ENCODE measurements at regions not wholly inside any gene's neighbourhood (a gene's known extent, or its start where the extent isn't known, plus 50 kb on each side); places are given as distances from the start of the nearest gene placed in this dataset.
"Not testable (repeated sequence)": the region's sequence is repeated elsewhere in the genome, so short reads cannot be mapped to it uniquely, and the experiment has no call there.

DNA sequence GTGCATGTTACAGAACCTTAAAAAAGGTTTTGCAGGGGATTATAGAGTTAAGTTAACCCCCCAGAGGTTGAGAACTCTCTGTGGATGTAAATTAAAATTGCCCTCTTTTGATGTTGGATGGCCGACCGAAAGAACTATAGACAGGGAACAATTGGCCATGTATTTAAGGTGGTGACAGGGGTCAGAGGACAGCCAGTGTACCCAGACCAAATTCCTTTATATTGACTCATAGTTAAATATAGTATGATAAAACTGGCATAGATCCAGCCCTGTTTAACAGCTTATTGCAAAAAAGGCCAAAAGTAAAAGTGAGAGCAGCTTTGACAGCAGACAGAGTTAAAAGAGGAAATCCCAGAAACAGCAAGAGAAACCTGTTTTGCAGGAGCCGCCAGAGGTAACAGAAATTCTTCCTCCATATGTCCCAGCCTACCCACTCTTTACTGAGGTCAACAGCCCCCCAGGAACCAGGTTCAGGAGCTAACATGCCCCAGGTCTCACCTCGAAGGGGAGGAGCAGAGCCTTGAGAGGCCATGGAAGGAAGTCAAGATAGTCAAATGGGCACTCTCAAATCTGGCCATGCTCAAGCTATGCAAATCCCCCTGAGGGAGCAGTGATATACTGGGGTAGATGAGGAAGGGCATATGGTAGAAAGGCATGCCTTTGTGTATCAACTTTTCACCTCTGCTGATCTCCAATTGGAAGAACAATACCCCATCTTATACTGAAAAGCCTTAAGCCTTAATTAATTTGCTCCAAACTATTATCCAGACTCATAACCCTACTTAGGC lies 156.4 kb upstream of the COX7C start:
- DNase-seq, result no peak

DNA sequence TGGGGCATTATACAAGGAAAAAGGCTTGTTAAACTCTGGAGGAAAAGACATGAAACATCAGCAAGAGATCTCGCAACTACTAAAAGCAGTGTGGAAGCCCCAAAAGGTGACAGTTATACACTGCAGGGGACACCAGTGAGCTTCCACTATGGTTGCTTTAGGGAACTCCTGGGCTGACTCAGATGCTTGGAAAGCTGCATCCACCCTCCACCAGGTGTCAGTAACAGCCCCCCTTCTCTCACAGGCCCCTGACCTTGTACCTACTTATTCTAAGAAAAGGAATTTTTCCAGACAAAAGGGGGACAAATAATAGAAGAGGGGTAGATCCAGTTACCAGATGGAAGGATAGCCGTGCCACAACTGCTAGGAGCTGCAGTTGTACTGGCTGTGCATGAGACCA lies 154.4 kb upstream of the COX7C start:
- no peak for DNase-seq

DNA sequence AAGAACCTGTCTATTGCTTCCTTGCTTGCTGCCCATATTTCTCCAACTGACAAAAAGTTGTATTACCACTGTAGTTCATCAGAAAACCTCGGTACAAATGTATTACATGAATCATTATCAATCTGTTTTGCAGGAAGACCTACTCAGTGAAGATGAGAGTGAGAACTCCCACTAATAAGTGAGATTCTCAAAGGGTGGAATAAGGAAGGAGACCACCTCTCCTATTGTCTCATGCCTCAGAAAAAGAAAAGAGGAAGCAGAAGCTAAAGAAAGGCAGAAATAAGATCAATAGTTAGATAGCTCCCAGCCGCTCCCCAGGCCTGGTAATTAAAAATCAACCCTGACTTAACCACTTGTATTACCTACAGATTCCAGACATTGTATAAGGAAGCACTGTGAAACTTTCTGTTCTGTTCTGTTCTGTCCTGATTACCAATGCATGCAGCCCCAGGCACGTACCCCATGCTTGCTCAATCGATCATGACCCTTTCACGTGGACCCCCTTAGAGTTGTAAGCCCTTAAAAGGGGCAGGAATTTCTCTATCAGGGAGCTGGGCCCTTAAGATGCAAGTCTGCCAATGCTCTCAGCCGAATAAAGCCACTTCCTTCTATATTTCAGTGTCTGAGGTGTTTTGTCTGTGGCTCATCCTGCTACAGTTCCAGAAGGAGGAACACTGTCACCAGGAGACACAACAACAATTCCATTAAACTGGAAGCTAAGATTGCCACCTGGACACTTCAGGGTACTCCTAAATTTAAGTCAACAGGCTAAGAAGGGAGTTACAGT lies 152.5 kb upstream of the COX7C start:
- DNase-seq, result no peak

DNA sequence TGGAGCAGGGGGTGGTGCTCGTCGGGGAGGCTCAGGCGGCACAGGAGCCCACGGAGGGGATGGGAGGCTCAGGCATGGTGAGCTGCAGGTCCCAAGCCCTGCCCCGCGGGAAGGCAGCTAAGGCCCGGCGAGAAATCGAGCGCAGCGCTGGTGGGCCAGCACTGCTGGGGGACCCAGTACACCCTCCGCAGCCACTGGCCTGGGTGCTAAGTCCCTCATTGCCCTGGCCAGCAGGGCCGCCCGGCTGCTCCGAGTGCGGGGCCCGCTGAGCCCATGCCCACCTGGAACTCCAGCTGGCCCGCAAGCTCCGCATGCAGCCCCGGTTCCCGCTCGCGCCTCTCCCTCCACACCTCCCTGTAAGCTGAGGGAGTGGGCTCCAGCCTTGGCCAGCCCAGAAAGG lies 151.0 kb upstream of the COX7C start:
- not testable (repeated sequence) for DNase-seq

DNA sequence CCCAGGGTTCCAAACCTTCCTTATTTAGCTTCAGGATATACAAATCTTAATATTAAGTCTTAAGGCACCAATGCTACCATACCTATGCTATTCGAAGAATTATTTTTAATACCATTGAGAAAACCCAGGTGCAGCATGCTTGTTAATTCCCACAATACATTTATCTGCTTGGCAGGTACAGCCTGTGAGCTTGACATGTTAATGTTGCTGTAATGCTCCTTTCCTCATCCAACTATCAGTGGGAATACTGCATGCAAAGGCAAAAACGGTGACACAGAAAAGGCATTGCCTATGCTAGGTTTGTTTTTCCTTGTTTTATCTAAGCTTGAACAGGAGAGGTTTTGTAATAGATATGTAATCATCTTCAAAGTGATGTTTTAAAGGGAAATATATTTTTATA lies 135.7 kb upstream of the COX7C start:
- DNase-seq, result no peak

DNA sequence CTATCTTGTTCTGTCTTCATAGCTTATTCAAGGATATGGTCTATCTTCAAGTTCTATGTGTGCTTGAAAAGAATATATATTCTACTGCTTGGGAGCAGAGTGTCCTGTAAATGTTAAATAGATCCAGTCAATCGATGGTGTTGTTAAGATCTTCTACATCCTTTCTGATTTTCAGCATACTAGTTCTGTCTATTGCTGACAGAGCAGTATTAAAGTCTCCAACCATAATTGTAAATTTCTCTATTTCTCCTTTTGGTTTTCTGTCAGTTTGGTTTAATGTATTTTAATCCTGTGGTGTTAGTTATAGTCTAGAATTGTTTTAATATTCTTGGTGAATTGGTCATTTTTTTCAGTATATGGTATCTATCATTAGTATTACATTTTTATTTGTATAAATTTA lies 124.0 kb upstream of the COX7C start:
- no peak for DNase-seq

DNA sequence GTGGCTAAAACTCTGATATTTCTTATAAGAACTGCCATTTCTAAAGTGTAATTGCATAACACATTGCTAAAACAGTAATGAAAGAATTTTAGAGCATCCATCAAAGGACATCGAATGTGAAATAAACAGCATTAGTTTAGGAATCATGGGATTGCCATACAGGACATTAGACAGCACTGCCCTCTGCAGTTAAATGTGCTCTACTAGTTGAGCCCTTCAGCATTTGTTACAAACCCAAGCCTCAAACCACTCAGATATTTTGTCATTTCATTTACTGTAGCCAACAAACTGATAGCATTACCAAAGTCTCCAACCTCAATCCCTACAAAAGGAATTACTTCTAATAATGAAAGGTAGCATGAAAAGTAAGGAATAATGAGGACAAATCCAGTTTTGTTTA lies 116.8 kb upstream of the COX7C start:
- DNase-seq, result no peak

DNA sequence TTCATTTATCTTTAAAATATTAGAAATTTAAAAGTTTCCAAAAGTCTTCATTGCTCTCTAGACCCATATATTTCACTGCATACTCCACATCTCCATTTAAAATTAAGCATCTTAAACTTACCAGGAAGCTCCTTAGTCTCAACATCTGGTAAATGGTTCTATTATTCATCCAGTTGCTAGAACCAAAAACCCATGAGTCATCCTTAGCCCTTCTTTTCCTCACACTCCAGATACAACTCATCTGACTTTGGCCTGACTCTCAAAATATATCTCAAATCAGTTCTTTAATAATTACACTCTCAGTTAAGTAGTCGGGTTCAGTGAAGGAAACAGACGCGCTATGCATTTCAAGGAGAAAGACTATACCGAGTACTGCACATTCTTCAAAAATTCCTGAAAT lies 110.2 kb upstream of the COX7C start:
- DNase-seq, result no peak

DNA sequence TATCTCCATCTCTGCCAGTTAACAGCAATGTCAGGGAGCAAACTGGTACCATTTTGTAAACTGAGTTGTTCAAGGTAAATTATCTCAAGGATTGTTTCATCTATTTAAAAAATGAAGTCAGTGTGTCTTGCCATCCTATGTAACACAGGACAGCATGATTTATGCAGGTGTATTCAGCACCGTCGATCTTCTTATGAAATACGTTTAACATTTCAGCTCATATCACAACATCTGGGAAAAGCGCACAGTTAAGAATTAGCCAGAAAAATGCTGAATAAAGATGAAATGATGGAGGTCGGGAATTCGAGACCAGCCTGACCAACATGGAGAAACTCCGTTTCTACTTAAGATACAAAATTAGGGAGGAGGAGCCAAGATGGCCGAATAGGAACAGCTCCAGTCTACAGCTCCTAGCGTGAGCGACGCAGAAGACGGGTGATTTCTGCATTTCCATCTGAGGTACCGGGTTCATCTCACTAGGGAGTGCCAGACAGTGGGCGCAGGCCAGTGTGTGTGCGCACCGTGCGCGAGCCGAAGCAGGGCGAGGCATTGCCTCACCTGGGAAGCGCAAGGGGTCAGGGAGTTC lies 107.3 kb upstream of the COX7C start:
- not testable (repeated sequence) for DNase-seq

DNA sequence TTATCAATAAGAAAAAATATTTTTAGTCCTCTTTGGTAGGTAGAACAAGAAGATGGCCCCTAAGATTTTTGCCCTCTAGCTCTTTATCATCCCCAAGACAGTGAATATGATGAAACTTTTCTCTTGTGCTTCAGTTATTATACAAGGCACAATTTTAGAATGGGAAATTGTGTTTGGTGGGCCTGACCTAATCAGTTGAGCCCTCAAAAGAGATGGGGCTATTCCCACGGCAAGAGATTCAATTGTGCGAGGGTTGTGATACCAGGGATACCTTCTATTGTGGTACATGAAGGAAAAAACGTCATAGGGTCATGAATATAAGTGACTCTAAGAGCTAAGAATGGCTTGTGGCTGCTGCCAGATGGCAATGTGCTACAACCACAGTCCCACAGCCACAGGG lies 94.0 kb upstream of the COX7C start:
- DNase-seq, result no peak

DNA sequence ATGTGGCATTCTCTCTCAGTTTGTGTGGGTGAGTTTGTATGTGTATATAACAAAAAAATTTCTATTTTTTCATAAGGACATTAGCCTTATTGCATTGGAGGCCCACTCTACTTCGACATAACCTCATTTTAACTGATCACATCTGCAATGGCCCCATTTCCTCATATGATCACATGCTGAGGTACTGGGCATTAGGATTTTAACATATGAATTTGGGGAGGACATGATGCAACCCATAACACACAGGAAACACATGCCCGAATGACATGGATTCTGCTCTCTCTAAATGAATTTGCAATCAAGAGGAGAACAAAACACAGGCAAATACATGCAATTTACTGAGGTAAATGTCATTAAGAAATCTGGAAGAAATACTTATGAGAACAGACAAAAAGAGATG lies 92.1 kb upstream of the COX7C start:
- DNase-seq, result no peak

DNA sequence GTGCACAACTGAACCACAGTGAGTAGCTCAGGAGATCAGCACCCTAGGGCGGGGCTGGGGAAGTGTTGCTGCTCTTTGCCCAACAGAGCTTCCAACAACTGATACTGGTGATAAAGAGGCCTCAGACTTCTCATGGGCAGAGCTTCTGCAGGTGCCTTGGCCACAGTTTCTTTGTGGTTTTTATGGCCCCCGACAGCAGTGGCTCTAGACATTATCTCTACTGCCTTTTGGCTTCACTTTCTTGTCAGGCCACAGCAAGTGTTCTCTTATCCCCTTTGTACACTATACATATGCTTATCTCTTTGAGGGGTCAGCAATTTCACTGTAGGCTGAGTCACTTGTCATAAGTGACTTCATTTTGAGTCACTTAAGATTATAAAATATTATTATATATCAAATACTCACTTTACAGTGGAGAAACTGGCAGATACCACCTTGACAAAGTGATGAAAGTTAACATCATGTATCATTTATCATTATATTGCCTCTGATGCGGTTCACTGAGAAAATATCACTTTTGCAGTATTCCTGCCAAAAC lies 90.9 kb upstream of the COX7C start:
- no peak for DNase-seq

DNA sequence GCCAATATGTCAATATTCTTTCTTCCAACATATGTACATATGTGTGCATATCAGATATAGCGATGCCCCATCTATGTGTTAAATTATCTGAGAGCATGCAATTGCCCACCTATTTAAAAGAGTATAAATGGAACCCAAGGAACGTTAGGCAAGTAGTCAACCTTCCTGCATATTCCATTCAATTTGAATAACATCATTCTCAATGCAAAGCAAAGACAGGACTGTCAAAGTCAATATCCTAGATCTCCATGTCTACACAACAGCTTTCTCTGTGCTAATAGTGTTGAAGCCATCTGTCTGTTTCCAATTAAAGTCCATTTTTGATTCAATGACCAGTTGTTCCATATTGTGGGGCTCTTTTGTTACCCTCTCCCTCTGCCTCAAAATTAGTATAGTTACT lies 85.3 kb upstream of the COX7C start:
- DNase-seq, result no peak

DNA sequence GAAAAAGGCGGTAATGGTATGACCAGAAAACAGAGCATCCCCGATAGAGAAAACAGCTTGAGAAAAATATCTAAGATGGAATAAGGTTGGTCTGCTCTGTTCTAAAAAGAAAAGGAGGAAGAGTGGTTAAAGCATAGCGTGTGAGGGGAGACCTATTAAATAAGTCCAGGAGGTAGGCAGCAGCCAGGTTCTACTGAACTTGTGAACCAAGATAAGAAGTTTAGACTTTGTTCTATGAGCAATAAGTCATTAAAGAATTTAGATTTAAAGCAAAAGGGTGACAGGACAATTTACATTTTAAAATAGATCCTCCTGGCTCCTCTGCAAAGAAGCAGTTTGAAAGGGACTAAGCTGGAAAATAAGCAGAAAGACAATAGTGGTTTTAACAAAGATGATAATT lies 81.3 kb upstream of the COX7C start:
- no peak for DNase-seq

DNA sequence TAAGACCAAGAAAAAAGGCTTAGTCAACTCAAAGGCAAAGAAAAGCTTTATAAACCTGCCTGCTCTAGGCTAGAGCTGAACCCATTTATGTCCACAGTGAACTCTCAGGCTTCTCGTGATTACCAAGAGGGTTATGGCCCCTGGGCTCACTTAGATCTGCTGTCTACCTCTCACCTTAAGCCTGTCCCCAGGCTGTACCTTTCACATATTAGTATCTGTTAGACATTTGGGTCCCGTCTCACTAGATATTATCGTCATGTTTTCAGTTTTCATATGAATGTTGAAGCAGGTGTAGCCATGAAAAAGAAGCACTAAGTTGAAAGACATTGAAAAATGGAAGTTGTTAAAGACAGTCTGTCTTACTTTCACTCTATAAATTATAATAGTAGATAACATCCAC lies 75.2 kb upstream of the COX7C start:
- no peak for DNase-seq

DNA sequence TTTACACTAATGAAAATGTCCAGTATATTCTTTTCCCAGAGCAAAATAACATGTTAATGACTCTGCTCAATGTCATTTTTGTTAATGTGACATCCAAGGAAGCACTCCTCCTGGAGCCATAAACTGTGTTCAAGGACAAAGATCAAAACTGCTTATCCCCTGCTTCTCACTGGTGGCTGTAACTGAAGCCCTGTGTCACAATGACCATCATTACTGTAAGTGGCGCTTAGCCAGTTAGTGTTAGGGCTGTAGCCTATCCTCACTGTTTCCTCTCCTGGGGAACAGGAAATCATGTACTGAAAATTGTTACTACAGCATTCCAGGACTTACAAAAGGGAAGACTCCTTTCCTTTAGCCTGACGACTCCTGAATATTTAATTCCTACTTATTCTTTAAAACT lies 71.7 kb upstream of the COX7C start:
- no peak for DNase-seq

DNA sequence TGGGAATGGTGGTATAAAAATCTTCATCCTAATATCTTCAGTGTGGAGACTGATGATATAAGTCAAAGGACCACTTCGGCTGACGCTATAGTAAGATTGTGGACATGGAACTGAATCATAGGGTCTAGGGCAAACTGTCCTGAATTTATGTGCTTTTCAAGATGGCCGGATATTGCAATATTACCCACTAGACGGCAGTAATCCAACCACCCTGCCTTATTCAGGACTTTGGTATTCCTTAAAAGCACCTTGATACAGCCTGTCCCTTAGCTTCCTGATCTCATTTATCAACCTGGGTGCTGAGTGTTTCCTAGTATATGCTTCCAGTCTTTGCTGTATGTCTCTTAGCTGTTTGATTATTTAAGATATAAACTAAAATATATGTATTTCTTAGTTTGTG lies 71.2 kb upstream of the COX7C start:
- no peak for DNase-seq

DNA sequence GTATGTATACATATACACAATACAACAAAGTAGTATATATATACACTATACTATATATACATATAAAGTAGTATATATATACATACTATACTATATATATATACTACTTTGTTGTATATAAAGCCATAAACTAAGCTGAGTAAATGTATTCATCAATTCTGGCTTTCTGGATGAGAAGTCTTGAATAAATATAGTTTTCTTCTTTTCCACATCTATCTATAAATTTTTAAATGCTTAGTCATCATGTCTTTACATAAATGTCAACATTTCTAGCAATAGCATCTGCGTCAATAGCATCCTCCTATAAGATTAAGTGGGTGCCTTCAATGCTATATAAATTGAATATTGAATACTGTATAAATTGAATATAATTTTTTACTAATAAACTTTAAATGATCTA lies 63.1 kb upstream of the COX7C start:
- DNase-seq, result no peak

DNA sequence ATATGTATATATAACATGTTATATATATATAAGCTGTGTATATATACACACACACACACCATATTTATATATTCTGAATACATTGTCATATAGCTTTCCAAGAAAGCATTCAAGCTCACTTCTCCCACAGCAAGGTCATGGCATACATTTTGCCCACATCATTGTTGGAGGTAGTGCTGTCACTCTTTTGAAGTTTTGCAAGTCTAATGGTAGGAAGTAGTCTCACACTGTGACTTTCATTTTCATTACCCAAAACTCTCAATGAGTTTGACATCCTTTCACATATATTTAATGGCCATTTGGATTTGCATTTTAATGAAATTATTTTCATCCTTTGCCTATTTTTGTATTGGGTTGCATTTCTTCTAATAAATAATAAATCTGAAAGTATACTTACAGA lies 59.8 kb upstream of the COX7C start:
- no peak for DNase-seq

DNA sequence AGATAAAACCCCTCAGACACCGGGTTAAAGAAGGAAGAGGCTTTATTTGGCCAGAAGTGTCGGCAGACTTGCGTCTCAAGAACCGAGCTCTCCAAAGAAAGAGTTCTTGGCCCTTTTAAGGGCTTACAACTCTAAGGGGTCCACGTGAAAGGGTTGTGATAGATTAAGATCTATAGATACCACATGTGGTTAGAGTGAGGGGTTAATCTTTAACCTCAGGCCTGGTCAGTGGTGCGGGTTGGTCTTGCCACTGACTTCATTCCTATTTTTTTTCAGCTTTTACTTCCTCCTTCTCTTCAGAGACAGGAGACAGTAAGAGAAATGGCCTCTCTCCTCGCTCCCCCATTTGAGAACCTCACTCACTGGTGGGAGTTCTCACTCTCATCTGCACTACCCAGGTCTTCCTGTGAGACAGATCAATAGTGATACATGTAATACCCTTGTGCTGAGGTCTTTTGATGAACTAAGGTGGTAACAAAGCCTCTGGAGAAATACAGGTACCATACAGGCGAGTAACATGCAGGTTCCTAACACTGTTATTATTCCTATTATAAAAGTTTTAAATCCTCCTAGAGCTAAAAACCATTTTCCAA lies 52.4 kb upstream of the COX7C start:
- no peak for DNase-seq

DNA sequence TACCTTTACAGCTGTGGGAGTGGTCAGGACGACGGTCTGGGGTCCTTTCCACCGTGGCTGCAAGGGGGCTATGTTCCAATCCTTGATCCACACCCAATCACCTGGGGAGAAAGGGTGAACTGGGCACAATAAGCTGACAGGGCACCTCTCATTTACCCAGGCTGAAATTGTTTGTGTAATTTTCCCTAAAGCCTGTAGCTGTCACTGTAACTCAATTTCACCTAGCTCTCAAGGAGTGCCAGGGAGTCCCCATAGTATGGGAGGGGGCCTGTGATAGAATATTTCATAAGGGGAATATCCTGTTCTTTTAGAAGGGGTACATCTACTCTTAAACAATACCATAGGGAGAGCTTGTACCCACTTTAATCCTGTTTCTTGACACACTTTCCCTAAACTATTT lies 51.7 kb upstream of the COX7C start:
- not testable (repeated sequence) for DNase-seq

Data from NCI-H1694 treated with DMSO at 0.1 percent for 48 hours (cell line).